ENCODE measurements at regions not wholly inside any gene's neighbourhood (a gene's known extent, or its start where the extent isn't known, plus 50 kb on each side); places are given as distances from the start of the nearest gene placed in this dataset.

DNA sequence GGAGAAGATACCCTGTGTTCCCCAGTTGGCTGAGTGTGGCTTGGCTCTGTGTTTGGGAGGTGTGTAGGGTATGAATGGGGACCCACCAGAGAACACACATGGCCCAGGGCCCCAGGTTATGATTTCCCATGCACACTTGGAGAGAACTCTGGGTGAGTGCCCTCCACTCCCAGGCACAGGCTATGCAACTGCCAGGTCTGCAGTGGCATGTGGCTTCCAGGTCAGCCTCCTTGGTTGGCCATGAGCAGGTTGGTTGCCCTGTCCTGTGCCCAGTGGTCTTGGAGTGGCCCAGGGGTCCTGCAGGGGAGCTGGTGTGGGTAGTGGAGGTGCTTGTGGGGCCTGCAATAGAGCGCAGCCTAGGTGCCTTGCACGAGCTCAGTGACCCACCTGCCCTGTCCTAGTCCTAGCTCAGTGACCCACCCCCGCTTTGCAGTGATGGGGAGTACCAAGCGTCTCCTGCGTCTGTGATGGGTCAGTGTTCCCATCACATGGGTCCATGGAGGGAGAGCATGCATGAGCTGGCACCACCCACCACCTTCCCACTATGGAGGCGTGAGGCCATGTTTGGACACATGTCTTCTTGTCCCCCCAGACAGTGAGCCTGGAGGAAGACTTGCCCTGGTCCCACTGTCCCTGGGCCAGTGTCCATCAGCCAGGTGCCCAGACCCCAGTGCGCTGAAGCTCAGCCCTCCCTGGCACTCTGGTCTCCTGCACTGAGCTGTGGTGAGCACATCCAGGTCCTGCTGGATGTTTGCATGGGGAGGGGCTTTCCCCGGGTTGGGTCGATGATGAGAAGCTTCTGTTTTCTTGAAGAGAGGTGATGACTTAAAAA is 217.3 kb downstream of the SNRPN start:
- H3K27me3 ChIP-seq (ENCODE audit: control insufficient read depth, insufficient read depth, low read length) = no peaks in the 10 kb centered on the region
- no peak overlapping the region for H2BK15ac ChIP-seq (ENCODE audit: low read depth, low read length)
- no peaks in the 10 kb centered on the region for H3K36me3 ChIP-seq (ENCODE audit: control insufficient read depth, insufficient read depth, low read length)
- no peak overlapping the region for H2BK20ac ChIP-seq (ENCODE audit: low read depth, low read length)
- H4K20me1 ChIP-seq (ENCODE audit: insufficient read depth, low read length) = no peaks in the 10 kb centered on the region
- no peak overlapping the region for H2AK5ac ChIP-seq (ENCODE audit: low read depth, low read length)
- H3K9me3 ChIP-seq (ENCODE audit: control insufficient read depth, insufficient read depth, low read length) = peaks cover 48% of the 10 kb centered on the region
- no peak overlapping the region for H3K18ac ChIP-seq (ENCODE audit: low read depth, low read length)
- no peak for TF ChIP-seq FOS (IDR thresholded peaks at IDR 0.05; ENCODE audit: low read depth, low read length)
- TF ChIP-seq MXI1 (IDR thresholded peaks at IDR 0.05; ENCODE audit: borderline replicate concordance, low read depth, low read length) = no peak
- TF ChIP-seq POLR2A (IDR thresholded peaks at IDR 0.05; ENCODE audit: low read depth, low read length) = no peak
- no peak overlapping the region for H2AFZ ChIP-seq (replicated peaks; ENCODE audit: low read length, poor library complexity)
- H3K9ac ChIP-seq (ENCODE audit: low read depth, low read length) = no peak overlapping the region
- H3K14ac ChIP-seq (replicated peaks; ENCODE audit: low read depth, low read length) = no peak overlapping the region
- H3K4me2 ChIP-seq (ENCODE audit: low read depth, low read length) = no peak overlapping the region
- no peaks in the 10 kb centered on the region for H3K4me1 ChIP-seq (ENCODE audit: control insufficient read depth, insufficient read depth, low read length)
- H3K56ac ChIP-seq (ENCODE audit: extremely low read depth, insufficient read depth, low read length) = no peak overlapping the region
- BruUV-seq (replicated peaks) = no TSS peak
- H3K4me3 ChIP-seq (ENCODE audit: insufficient read depth, low read depth, low read length) = no peak overlapping the region
- H2BK5ac ChIP-seq (ENCODE audit: low read depth, low read length, poor library complexity, severe bottlenecking) = no peak overlapping the region
- dilution Hi-C loops (cut with HindIII; ENCODE audit: low sequenced_read_pairs, unreplicated experiment) = no loop called here
- ChIA-PET CTCF (no interaction called here), POLR2A (ENCODE audit: unreplicated experiment) (no interaction called here)
- no peak overlapping the region for H4K8ac ChIP-seq (ENCODE audit: low read depth in 2 of 2, low read length in 2 of 2)
- WGBS, 2 experiments (ENCODE audit: extremely low coverage in 2 of 2, insufficient read length in 1 of 2) = 17% methylated on average over 1 of the region's 9 CpGs; no CpG with 5 or more reads in 1 of the 2 experiments
- no peak overlapping the region for H2BK120ac ChIP-seq (ENCODE audit: low read depth, low read length)
- DNase-seq = no peak
- H3K27ac ChIP-seq (ENCODE audit: insufficient read depth, low read length) = no peak overlapping the region
- H2AK9ac ChIP-seq (replicated peaks; ENCODE audit: low read depth, low read length, poor library complexity) = no peak overlapping the region
- no peaks in the 10 kb centered on the region for H3K79me1 ChIP-seq (ENCODE audit: low read depth in 1 of 2, low read length in 2 of 2)
- H4K5ac ChIP-seq (ENCODE audit: low read depth, low read length) = no peak overlapping the region
- no peak overlapping the region for H4K91ac ChIP-seq (ENCODE audit: insufficient read depth, low read depth, low read length)
- H3K4ac ChIP-seq (ENCODE audit: low read depth, low read length) = no peak overlapping the region
- in situ Hi-C loops (cut with MboI; ENCODE audit: low sequenced_read_pairs) = loop anchor here (25.0 kb wide), 1 partner anchor 1090 kb away; no protein-coding TSS in a partner anchor
- no peak overlapping the region for H3K23ac ChIP-seq (ENCODE audit: low read depth, low read length)
- no peak for ATAC-seq (ENCODE audit: low read depth)
- intact Hi-C loops (cut with micrococcal nuclease) = no loop called here
- H3K9me1 ChIP-seq (ENCODE audit: insufficient read depth, low read length) = no peaks in the 10 kb centered on the region
